K562 (cell line): ENCODE measurements at regions not wholly inside any gene's neighbourhood (a gene's known extent, or its start where the extent isn't known, plus 50 kb on each side); places are given as distances from the start of the nearest gene placed in this dataset.

Experiments
- ATAC-seq: fragments of 200-7000 bp; cut with Tn5 transposase; 3 replicates; pipeline ENCODE4 v1.9.1; 2020; ENCODE audit warnings: moderate library complexity
- BruUV-seq: library from RNA; stranded (reverse); fragments of 400-500 nt; replicated peaks from 2 replicates; lab custom pipeline; 2021; lab: Mats Ljungman, UMichigan
- CTCF ChIA-PET: fragments of 300-600 bp; formaldehyde crosslinking; extraction: SDS; loops from one replicate; lab custom pipeline; 2021; ENCODE audit warnings: low intra/inter-chr PET ratio; lab: Yijun Ruan, JAX
- POLR2A ChIA-PET: fragments of 300-600, 350-650 bp; sonication (Branson Sonifier 250); formaldehyde crosslinking; extraction: SDS; loops from one replicate; lab custom pipeline; 2021; ENCODE audit warnings: antibody characterized with exemption, inconsistent platforms; lab: Yijun Ruan, JAX
- DNase-seq, 4 experiments: peaks; one replicate each; pipeline versions ENCODE4 v3.0.0 to v3.0.0-alpha.2; 2011 to 2018; ENCODE audit warnings: low spot score in 3 of 4, mixed read lengths in 3 of 4; ENCODE audit errors: extremely low read depth in 1 of 4
- FAIRE-seq: peaks from 2 replicates; lab custom pipeline; 2011; peaks lifted over from hg19 to GRCh38; lab: Jason Lieb, UNC
- H2AFZ ChIP-seq: 2 replicates; pipeline ENCODE4 v1.6.0; 2011; ENCODE audit warnings: low read depth, low read length, control low read depth, inconsistent platforms
- H3K27ac ChIP-seq: fragments of 200-600 bp; 3 replicates; pipeline ENCODE4 v1.8.0; 2011; ENCODE audit warnings: low read depth, mild to moderate bottlenecking, control low read depth, inconsistent platforms, low read length, moderate library complexity, mixed read lengths; ENCODE audit errors: extremely low read depth
- H3K27me3 ChIP-seq, 2 experiments: fragments of 300-600 bp in 1 of 2; 2 replicates in 1 of 2; 3 replicates in 1 of 2; pipeline versions ENCODE4 v1.6.0 to v1.8.0; 2011; ENCODE audit warnings: inconsistent platforms in 2 of 2, low read length in 2 of 2, mild to moderate bottlenecking in 1 of 2, mixed read lengths in 1 of 2, moderate library complexity in 1 of 2; ENCODE audit not compliant: control insufficient read depth in 2 of 2, insufficient read depth in 2 of 2
- H3K36me3 ChIP-seq: fragments of 300-600 bp; 3 replicates; pipeline ENCODE4 v1.8.0; 2011; ENCODE audit warnings: mild to moderate bottlenecking, low read length, inconsistent platforms; ENCODE audit not compliant: control insufficient read depth, insufficient read depth
- H3K4me1 ChIP-seq, 2 experiments: fragments of 200-600 bp in 1 of 2; replicated peaks in 1 of 2; 2 replicates in 1 of 2; 3 replicates in 1 of 2; pipeline versions ENCODE4 v1.5.1 to v1.8.0; 2011; ENCODE audit warnings: inconsistent platforms in 2 of 2, low read length in 2 of 2, mild to moderate bottlenecking in 1 of 2, mixed read lengths in 1 of 2, moderate library complexity in 1 of 2; ENCODE audit not compliant: control insufficient read depth in 2 of 2, insufficient read depth in 2 of 2
- H3K4me2 ChIP-seq: 2 replicates; pipeline ENCODE4 v1.6.1; 2011; ENCODE audit warnings: low read length, control low read depth, inconsistent platforms, mixed read lengths; ENCODE audit not compliant: insufficient read depth
- H3K4me3 ChIP-seq: fragments of 200-600 bp; sonication (generic), shearing (Covaris generic); 2 replicates; pipeline ENCODE4 v1.5.1; 2016; ENCODE audit warnings: control low read depth, inconsistent platforms
- H3K79me2 ChIP-seq: fragments of 200-600 bp; 3 replicates; pipeline ENCODE4 v1.8.0; 2011; ENCODE audit warnings: low read length, inconsistent platforms; ENCODE audit not compliant: control insufficient read depth, insufficient read depth
- H3K9ac ChIP-seq, 2 experiments: 2 replicates each; pipeline versions ENCODE4 v1.6.0 to v1.6.1; 2011; ENCODE audit warnings: low read depth in 2 of 2, low read length in 2 of 2, control low read depth in 1 of 2, inconsistent platforms in 1 of 2, mild to moderate bottlenecking in 1 of 2, mixed read lengths in 1 of 2; ENCODE audit not compliant: insufficient read depth in 1 of 2
- H3K9me1 ChIP-seq: one replicate; pipeline ENCODE4 v1.6.0; 2011; ENCODE audit warnings: inconsistent platforms, mild to moderate bottlenecking, low read length, moderate library complexity; ENCODE audit not compliant: control insufficient read depth, insufficient read depth
- H3K9me3 ChIP-seq: replicated peaks from 2 replicates; pipeline ENCODE4 v1.5.1; 2011; ENCODE audit warnings: low read depth, low read length, inconsistent platforms; ENCODE audit not compliant: control insufficient read depth, insufficient read depth
- H4K20me1 ChIP-seq: replicated peaks from 2 replicates; pipeline ENCODE4 v1.6.1; 2011; ENCODE audit warnings: low read length, inconsistent platforms, mixed read lengths; ENCODE audit not compliant: control insufficient read depth, insufficient read depth
- CBFA2T2 ChIP-seq: fragments of 450-650 bp; conservative IDR thresholded peaks from 2 replicates; pipeline ENCODE4 v1.6.1; 2017; ENCODE audit warnings: mild to moderate bottlenecking
- EWSR1 ChIP-seq: fragments of 450-650 bp; IDR thresholded peaks from 2 replicates; pipeline ENCODE4 v1.6.1; 2018; ENCODE audit warnings: borderline replicate concordance, mild to moderate bottlenecking, low read depth, moderate library complexity; ENCODE audit not compliant: partially characterized antibody
- KAT8 ChIP-seq: fragments of 450-650 bp; IDR thresholded peaks from 2 replicates; pipeline ENCODE4 v1.6.1; 2016; ENCODE audit warnings: low read depth, mild to moderate bottlenecking
- MYNN ChIP-seq, 2 experiments: sonication (generic); formaldehyde crosslinking in 1 of 2; IDR thresholded peaks; 2 replicates each; pipeline versions ENCODE4 v1.5.0 to v1.6.1; 2016 to 2020; ENCODE audit warnings: antibody characterized with exemption in 1 of 2, missing genetic modification reagents in 1 of 2
- SAFB ChIP-seq: fragments of 200-400 bp; formaldehyde crosslinking; IDR thresholded peaks from 2 replicates; pipeline ENCODE4 v1.6.1; 2017; ENCODE audit warnings: low read depth, low read length, borderline replicate concordance
- SPI1 ChIP-seq: IDR thresholded peaks from 2 replicates; pipeline ENCODE4 v1.6.1; 2011; ENCODE audit warnings: low read depth, low read length, control low read depth, borderline replicate concordance
- ZKSCAN1 ChIP-seq: fragments of 150-350 bp; IDR thresholded peaks from 2 replicates; pipeline ENCODE4 v1.6.1; 2016; ENCODE audit warnings: low read depth, low read length
- ZKSCAN3 ChIP-seq: fragments of 250-450 bp; sonication (Bioruptor Pico); IDR thresholded peaks from 2 replicates; pipeline ENCODE4 v1.4.0; 2020
- ZNF707 ChIP-seq: fragments of 250-450 bp; sonication (Bioruptor Pico); conservative IDR thresholded peaks from 2 replicates; pipeline ENCODE4 v1.8.0; 2022; ENCODE audit warnings: inconsistent platforms, mild to moderate bottlenecking, moderate library complexity
- ZNF717 ChIP-seq: fragments of 250-450 bp; sonication (Bioruptor Pico); IDR thresholded peaks from 2 replicates; pipeline ENCODE4 v1.5.0; 2021
- WGBS: fragments of 100-300 bp; shearing (Covaris generic); methylation state at CpG from one replicate; pipeline ENCODE4 v1.1.6; 2016; ENCODE audit warnings: low coverage, mixed read lengths; ENCODE audit not compliant: insufficient coverage; ENCODE audit errors: missing lambda C conversion rate; 5-methylcytosine and 5-hydroxymethylcytosine counted together
- in situ Hi-C: fragments of 300-500 bp; cut with MboI; formaldehyde crosslinking; loops from 4 replicates; pipeline ENCODE4 v1.15.0; 2018; ENCODE audit warnings: inconsistent platforms, mixed read lengths
- intact Hi-C: fragments of 100-400 bp; cut with micrococcal nuclease; formaldehyde crosslinking; loops from 2 replicates; pipeline ENCODE4 v1.14.2; 2022
- TF ChIP-seq, protein P1 (sequence below), 2 experiments: fragments of 450-650 bp in 1 of 2; sonication (generic) in 1 of 2; formaldehyde crosslinking in 1 of 2; IDR thresholded peaks in 1 of 2; conservative IDR thresholded peaks in 1 of 2; 2 replicates each; pipeline versions ENCODE4 v1.6.1 to v1.8.1; 2016 to 2023; ENCODE audit warnings: mild to moderate bottlenecking in 2 of 2, moderate library complexity in 2 of 2, inconsistent platforms in 1 of 2, missing genetic modification reagents in 1 of 2

DNA sequence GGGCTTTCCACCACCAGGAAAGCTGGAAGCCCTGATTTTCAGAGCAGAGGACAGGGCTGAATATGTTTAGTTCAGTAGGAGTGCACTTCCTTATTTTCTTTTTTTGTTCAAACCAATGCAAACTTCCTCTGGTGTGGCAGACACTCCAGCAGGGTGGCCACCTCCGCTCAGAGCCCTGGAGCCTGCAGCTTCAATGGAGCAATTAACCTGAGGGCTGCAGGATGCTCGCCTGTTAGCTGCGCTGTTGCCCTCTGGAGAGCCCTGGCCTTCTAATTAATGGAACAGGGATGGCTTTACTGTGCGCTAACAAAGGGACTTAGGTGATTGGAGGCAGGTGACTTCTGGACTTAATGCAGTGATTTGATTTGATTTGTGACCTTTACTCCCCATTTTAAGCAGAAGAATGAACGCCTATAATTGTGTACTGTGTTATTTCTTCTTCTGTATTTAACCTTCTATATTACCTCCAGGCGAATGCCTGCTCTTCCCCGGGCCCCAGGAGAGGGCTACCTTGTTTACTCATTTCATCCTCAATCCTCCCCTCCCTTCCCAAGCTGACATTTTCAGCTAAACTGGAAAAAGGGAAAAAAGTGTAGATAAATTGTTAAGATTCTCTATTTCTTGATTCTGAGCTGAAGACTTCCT is 123.0 kb upstream of the CTBP2 start:
- CTCF ChIA-PET = no interaction called here
- FAIRE-seq = no peak
- H4K20me1 ChIP-seq = no peaks in the 10 kb centered on the region
- ATAC-seq = no peak
- H2AFZ ChIP-seq = no peak overlapping the region
- no peak overlapping the region for H3K27ac ChIP-seq
- no peaks in the 10 kb centered on the region for H3K4me1 ChIP-seq
- H3K79me2 ChIP-seq = no peaks in the 10 kb centered on the region
- WGBS = 5% methylated on average over 7 of the region's 7 CpGs
- DNase-seq = no peak
- H3K4me2 ChIP-seq = no peak overlapping the region
- intact Hi-C loops = no loop called here
- H3K36me3 ChIP-seq = no peaks in the 10 kb centered on the region
- TF ChIP-seq SPI1 = peak; percentile 28; the same call in 1 of the 2 replicates
- no peak for TF ChIP-seq SAFB
- TF ChIP-seq, all 486 proteins: peak for 1
- POLR2A ChIA-PET = interaction anchor here (1.0 kb wide), 1 partner anchor 12 kb away, joined by 3 read pairs; no protein-coding TSS in a partner anchor
- H3K27me3 ChIP-seq = peaks cover 2 to 12% of the 10 kb centered on the region in 2 experiments; a peak in 3 of 5 replicates
- no peak overlapping the region for H3K9ac ChIP-seq
- in situ Hi-C loops = no loop called here
- H3K9me3 ChIP-seq = no peaks in the 10 kb centered on the region
- H3K9me1 ChIP-seq = no peaks in the 10 kb centered on the region
- BruUV-seq = no TSS peak
- H3K4me3 ChIP-seq = no peak overlapping the region

- WGBS = 5% methylated on average over 6 of the region's 6 CpGs
- Histone ChIP-seq H3K4me2 (no peak overlapping the region), H3K9ac (no peak overlapping the region), H3K36me3 (no peaks in the 10 kb centered on the region), H3K4me3 (no peak overlapping the region), H3K4me1 (no peaks in the 10 kb centered on the region), H3K27me3 (peaks cover 2 to 12% of the 10 kb centered on the region in 2 experiments; a peak in 3 of 5 replicates), H3K9me3 (no peaks in the 10 kb centered on the region), H3K9me1 (no peaks in the 10 kb centered on the region), H2AFZ (no peak overlapping the region), H4K20me1 (no peaks in the 10 kb centered on the region), H3K79me2 (no peaks in the 10 kb centered on the region), H3K27ac (no peak overlapping the region)
- POLR2A ChIA-PET = no interaction called here
- CTCF ChIA-PET = no interaction called here
- FAIRE-seq = no peak
- DNase-seq = no peak
- ATAC-seq = no peak
- intact Hi-C loops (no loop called here), in situ Hi-C loops (no loop called here)
- BruUV-seq = no TSS peak
- TF ChIP-seq CBFA2T2 = no peak
- no peak for TF ChIP-seq MYNN (IDR thresholded peaks at IDR 0.05)
- TF ChIP-seq MYNN (CRISPR knock-in tag; IDR thresholded peaks at IDR 0.05) = no peak
- TF ChIP-seq, protein P1, sequence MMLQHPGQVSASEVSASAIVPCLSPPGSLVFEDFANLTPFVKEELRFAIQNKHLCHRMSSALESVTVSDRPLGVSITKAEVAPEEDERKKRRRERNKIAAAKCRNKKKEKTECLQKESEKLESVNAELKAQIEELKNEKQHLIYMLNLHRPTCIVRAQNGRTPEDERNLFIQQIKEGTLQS (IDR thresholded peaks at IDR 0.05) = no peak
- TF ChIP-seq, protein P1 (CRISPR knock-in tag; conservative IDR thresholded peaks at IDR 0.05) = no peak
- TF ChIP-seq EWSR1 = no peak
- TF ChIP-seq ZKSCAN1 = no peak
- TF ChIP-seq ZKSCAN3 (CRISPR knock-in tag) = no peak
- TF ChIP-seq ZNF707 (CRISPR knock-in tag) = no peak
- TF ChIP-seq KAT8 = no peak
- TF ChIP-seq ZNF717 (CRISPR knock-in tag) = no peak
These were observed 120.7 kb upstream of the CTBP2 start for GRCh38 chr10:125281091-125281490.
